GM12878 (cell line): ENCODE measurements at regions not wholly inside any gene's neighbourhood (a gene's known extent, or its start where the extent isn't known, plus 50 kb on each side); places are given as distances from the start of the nearest gene placed in this dataset.

Experiments
- ATAC-seq: fragments of 200-7000 bp; cut with Tn5 transposase; 3 replicates; pipeline ENCODE4 v1.9.1; 2020; ENCODE audit warnings: mild to moderate bottlenecking, moderate library complexity
- BruUV-seq: library from RNA; stranded (reverse); fragments of 400-500 nt; replicated peaks from 2 replicates; lab custom pipeline; 2021; lab: Mats Ljungman, UMichigan
- CTCF ChIA-PET: fragments of 300-600 bp; sonication (Branson Sonifier 250); formaldehyde crosslinking; extraction: SDS; loops from one replicate; lab custom pipeline; 2021; ENCODE audit warnings: inconsistent platforms; lab: Yijun Ruan, JAX
- POLR2A ChIA-PET: fragments of 350-600 bp; formaldehyde crosslinking; extraction: SDS; loops from one replicate; lab custom pipeline; 2021; ENCODE audit warnings: inconsistent platforms; lab: Charles Lee
- RAD21 ChIA-PET: fragments of 300-600 bp; sonication (Branson Sonifier 250); formaldehyde crosslinking; loops from one replicate; lab custom pipeline; 2023; ENCODE audit warnings: antibody characterized with exemption; ENCODE audit not compliant: unreplicated experiment; lab: Charles Lee
- SMC1A ChIA-PET: fragments of 300-600 bp; sonication (Branson Sonifier 250); formaldehyde crosslinking; loops from one replicate; lab custom pipeline; 2023; ENCODE audit not compliant: unreplicated experiment, uncharacterized antibody; lab: Charles Lee
- DNase-seq: peaks from one replicate; pipeline ENCODE4 v3.0.0-alpha.2; 2011; ENCODE audit warnings: low read depth, low spot score
- FAIRE-seq: peaks from 3 replicates; lab custom pipeline; 2011; peaks lifted over from hg19 to GRCh38; lab: Jason Lieb, UNC
- H2AFZ ChIP-seq: 2 replicates; pipeline ENCODE4 v1.6.0; 2011; ENCODE audit warnings: low read depth, low read length, control low read depth; ENCODE audit not compliant: control insufficient read depth
- H3K27ac ChIP-seq: 2 replicates; pipeline ENCODE4 v1.5.1; 2011; ENCODE audit warnings: control low read depth; ENCODE audit not compliant: control insufficient read depth, insufficient read depth
- H3K27me3 ChIP-seq, 2 experiments: replicated peaks in 1 of 2; 2 replicates each; pipeline versions ENCODE4 v1.6.0 to v1.6.1; 2011; ENCODE audit warnings: low read length in 1 of 2; ENCODE audit not compliant: control insufficient read depth in 2 of 2, insufficient read depth in 2 of 2
- H3K36me3 ChIP-seq, 2 experiments: 2 replicates each; pipeline ENCODE4 v1.5.1; 2011; ENCODE audit warnings: low read length in 1 of 2; ENCODE audit not compliant: control insufficient read depth in 2 of 2, insufficient read depth in 2 of 2
- H3K4me1 ChIP-seq: 2 replicates; pipeline ENCODE4 v1.6.1; 2011; ENCODE audit warnings: mild to moderate bottlenecking, low read length, moderate library complexity, mixed read lengths; ENCODE audit not compliant: control insufficient read depth, insufficient read depth
- H3K4me2 ChIP-seq: 2 replicates; pipeline ENCODE4 v1.6.0; 2011; ENCODE audit warnings: control low read depth; ENCODE audit not compliant: control insufficient read depth, insufficient read depth
- H3K4me3 ChIP-seq: fragments of 200-600 bp; sonication (generic); 2 replicates; pipeline ENCODE4 v1.5.1; 2016
- H3K79me2 ChIP-seq: 2 replicates; pipeline ENCODE4 v1.6.0; 2011; ENCODE audit warnings: low read length; ENCODE audit not compliant: control insufficient read depth, insufficient read depth
- H3K9ac ChIP-seq: 2 replicates; pipeline ENCODE4 v1.8.0; 2011; ENCODE audit warnings: low read length, control low read depth, mixed read lengths; ENCODE audit not compliant: control insufficient read depth, insufficient read depth
- H3K9me3 ChIP-seq: replicated peaks from 3 replicates; pipeline ENCODE4 v1.5.1; 2011; ENCODE audit warnings: mild to moderate bottlenecking, low read length; ENCODE audit not compliant: control insufficient read depth, insufficient read depth
- H4K20me1 ChIP-seq: 2 replicates; pipeline ENCODE4 v1.6.0; 2011; ENCODE audit not compliant: control insufficient read depth, insufficient read depth
- BHLHE40 ChIP-seq, 2 experiments: fragments of 450-650 bp in 1 of 2; IDR thresholded peaks; 2 replicates each; pipeline ENCODE4 v1.6.1; 2011 to 2017; ENCODE audit warnings: low read depth in 2 of 2, borderline replicate concordance in 1 of 2, improper control_type of control experiment in 1 of 2, low read length in 1 of 2, mild to moderate bottlenecking in 1 of 2
- ELK1 ChIP-seq: IDR thresholded peaks from 2 replicates; pipeline ENCODE4 v1.6.1; 2012; ENCODE audit warnings: low read depth, low read length, improper control_type of control experiment
- HDAC2 ChIP-seq: fragments of 200-600 bp; sonication (generic); IDR thresholded peaks from 2 replicates; pipeline ENCODE4 v1.6.1; 2017
- POLR2AphosphoS2 ChIP-seq: IDR thresholded peaks from 2 replicates; pipeline ENCODE4 v1.6.1; 2011; ENCODE audit warnings: low read depth, mild to moderate bottlenecking, low read length, improper control_type of control experiment, moderate library complexity
- REST ChIP-seq: IDR thresholded peaks from 2 replicates; pipeline ENCODE4 v1.6.1; 2012; ENCODE audit warnings: mild to moderate bottlenecking, low read depth, low read length
- SPI1 ChIP-seq: IDR thresholded peaks from 2 replicates; pipeline ENCODE4 v1.6.1; 2011; ENCODE audit warnings: low read depth, mild to moderate bottlenecking, low read length, moderate library complexity, borderline replicate concordance; ENCODE audit not compliant: insufficient read depth
- SUPT20H ChIP-seq: IDR thresholded peaks from 2 replicates; pipeline ENCODE4 v1.6.1; 2011; ENCODE audit warnings: low read depth, mild to moderate bottlenecking, low read length, moderate library complexity, borderline replicate concordance; ENCODE audit not compliant: control insufficient read depth
- TCF3 ChIP-seq: IDR thresholded peaks from 2 replicates; pipeline ENCODE4 v1.6.1; 2012; ENCODE audit warnings: low read depth, mild to moderate bottlenecking, low read length, borderline replicate concordance; ENCODE audit not compliant: insufficient read depth
- WGBS: methylation state at CpG from one replicate; pipeline ENCODE4 v1.1.6; 2016; ENCODE audit warnings: low lambda C conversion rate; ENCODE audit not compliant: insufficient replicate concordance, insufficient coverage; ENCODE audit errors: missing lambda C conversion rate; 5-methylcytosine and 5-hydroxymethylcytosine counted together
- in situ Hi-C: fragments of 300-500 bp; cut with MboI; formaldehyde crosslinking; loops from 9 replicates; pipeline ENCODE4 v1.14.3; 2018; ENCODE audit warnings: mixed read lengths
- intact Hi-C: fragments of 100-400 bp; cut with micrococcal nuclease; formaldehyde crosslinking; loops from one replicate; pipeline ENCODE4 v1.14.2; 2022; ENCODE audit not compliant: unreplicated experiment

- Histone ChIP-seq H3K27ac (no peak overlapping the region), H3K4me3 (no peak overlapping the region), H3K27me3 (peaks cover 0 to 3% of the 10 kb centered on the region in 2 experiments; a peak in 1 of 4 replicates), H3K9me3 (no peaks in the 10 kb centered on the region), H4K20me1 (no peaks in the 10 kb centered on the region), H3K4me1 (no peaks in the 10 kb centered on the region), H3K4me2 (no peak overlapping the region), H3K79me2 (no peaks in the 10 kb centered on the region), H3K36me3 (no peaks in the 10 kb centered on the region), H3K9ac (no peak overlapping the region), H2AFZ (no peak overlapping the region)
- no TSS peak for BruUV-seq
- POLR2A ChIA-PET = no interaction called here
- SMC1A ChIA-PET = interaction anchor here (1.1 kb wide), 1 partner anchor 81 kb away, joined by 3 read pairs; no protein-coding TSS in a partner anchor
- RAD21 ChIA-PET = no interaction called here
- no peak for DNase-seq
- TF ChIP-seq REST (no peak), BHLHE40 (IDR thresholded peaks at IDR 0.05; ENCODE audit: borderline replicate concordance in 1 of 2, low read depth in 2 of 2, low read length in 1 of 2) (no peak), SPI1 (no peak), HDAC2 (no peak), SUPT20H (no peak), TCF3 (no peak), POLR2AphosphoS2 (no peak), ELK1 (no peak)
- no peak for ATAC-seq
- intact Hi-C loops = no loop called here
- in situ Hi-C loops = no loop called here
- WGBS = 29% methylated on average over 2 of the region's 2 CpGs
- no peak for FAIRE-seq
- CTCF ChIA-PET = no interaction called here
Measured at GRCh38 chr7:25486656-25487055, 258.4 kb upstream of the NPVF start.
